HUES48 (cell line): ENCODE measurements at regions not wholly inside any gene's neighbourhood (a gene's known extent, or its start where the extent isn't known, plus 50 kb on each side); places are given as distances from the start of the nearest gene placed in this dataset.

Experiments
- H3K27ac ChIP-seq: one replicate; pipeline ENCODE4 v1.7.0; 2013; ENCODE audit warnings: low read depth, low read length, inconsistent platforms
- H3K27me3 ChIP-seq: 2 replicates; pipeline ENCODE4 v1.6.1; 2013; ENCODE audit warnings: mild to moderate bottlenecking, low read length; ENCODE audit not compliant: control insufficient read depth, insufficient read depth
- H3K36me3 ChIP-seq: 2 replicates; pipeline ENCODE4 v1.6.1; 2013; ENCODE audit warnings: low read length; ENCODE audit not compliant: control insufficient read depth, insufficient read depth
- H3K4me1 ChIP-seq: 2 replicates; pipeline ENCODE4 v1.6.1; 2013; ENCODE audit warnings: mild to moderate bottlenecking, low read length; ENCODE audit not compliant: control insufficient read depth, insufficient read depth
- H3K4me3 ChIP-seq: 2 replicates; pipeline ENCODE4 v1.5.1; 2013; ENCODE audit warnings: mild to moderate bottlenecking, low read depth, low read length
- H3K9ac ChIP-seq: 2 replicates; pipeline ENCODE4 v1.6.1; 2013; ENCODE audit warnings: mild to moderate bottlenecking, low read depth, low read length, moderate library complexity
- H3K9me3 ChIP-seq: 2 replicates; pipeline ENCODE4 v1.6.1; 2013; ENCODE audit warnings: low read length; ENCODE audit not compliant: control insufficient read depth, insufficient read depth

DNA sequence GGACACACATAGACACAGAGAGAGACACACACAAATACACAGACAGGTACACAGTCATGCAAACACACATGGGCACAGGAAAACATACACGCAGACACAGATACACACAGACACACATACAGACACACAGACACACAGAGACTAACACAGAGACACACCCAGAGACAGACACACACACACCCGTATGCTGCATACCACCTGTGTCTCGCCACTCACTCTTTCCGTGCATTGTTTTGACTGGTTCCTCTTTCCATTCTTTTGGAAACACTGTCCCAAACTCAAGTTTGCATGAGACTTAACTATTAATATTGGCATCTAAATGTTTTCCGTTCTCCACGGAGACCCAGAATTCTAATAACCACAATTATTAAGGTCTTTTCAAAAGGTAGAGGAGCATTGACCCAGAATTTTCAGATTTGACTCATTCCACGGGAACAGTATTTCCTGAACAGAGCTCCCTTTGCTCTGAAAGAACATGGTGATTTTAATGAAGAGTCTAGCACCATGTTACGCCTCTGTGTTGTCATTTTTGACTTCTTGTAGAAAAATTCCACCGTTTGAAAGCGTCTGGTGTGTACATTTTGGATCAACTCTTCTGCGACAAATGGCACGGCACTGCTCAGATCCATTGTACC lies 141.2 kb upstream of the RNF32 start:
- Histone ChIP-seq H3K9me3 (no peaks in the 10 kb centered on the region), H3K27ac (no peak overlapping the region), H3K4me3 (no peak overlapping the region), H3K4me1 (no peaks in the 10 kb centered on the region), H3K27me3 (no peaks in the 10 kb centered on the region), H3K9ac (no peak overlapping the region), H3K36me3 (no peaks in the 10 kb centered on the region)

DNA sequence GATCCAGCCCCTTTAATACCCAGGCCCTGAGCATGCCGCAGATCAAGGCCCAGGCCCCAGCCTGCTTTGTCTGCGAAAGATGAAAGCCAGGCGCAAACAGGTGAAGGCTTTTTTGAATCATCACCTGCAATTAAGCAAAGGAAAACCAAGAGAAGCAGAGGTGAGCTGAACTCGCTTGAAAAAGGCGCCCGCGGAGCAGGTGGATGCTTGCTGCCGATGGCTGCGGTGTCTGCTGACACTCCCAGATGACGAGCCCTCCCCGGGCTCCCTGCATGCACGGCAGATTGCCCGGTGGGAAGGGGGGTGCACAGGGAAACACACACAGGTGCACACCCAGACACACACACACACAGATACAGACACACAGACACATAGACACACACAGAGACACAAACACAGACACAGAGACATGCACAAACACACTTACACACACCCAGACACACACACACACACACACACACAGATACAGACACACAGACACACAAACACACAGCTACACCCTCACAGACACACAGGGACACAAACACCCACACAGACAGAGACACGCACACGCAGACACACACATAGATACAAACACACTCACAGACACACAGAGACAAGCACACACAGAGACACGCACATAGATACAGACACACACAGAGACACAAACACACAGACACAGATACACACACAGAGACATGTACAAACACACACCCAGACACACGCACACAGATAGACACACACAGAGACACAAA lies 142.6 kb upstream of the RNF32 start:
- no peaks in the 10 kb centered on the region for H3K27me3 ChIP-seq
- no peak overlapping the region for H3K27ac ChIP-seq
- no peaks in the 10 kb centered on the region for H3K4me1 ChIP-seq
- H3K9ac ChIP-seq: no peak overlapping the region
- no peaks in the 10 kb centered on the region for H3K36me3 ChIP-seq
- H3K9me3 ChIP-seq: no peaks in the 10 kb centered on the region
- no peak overlapping the region for H3K4me3 ChIP-seq

DNA sequence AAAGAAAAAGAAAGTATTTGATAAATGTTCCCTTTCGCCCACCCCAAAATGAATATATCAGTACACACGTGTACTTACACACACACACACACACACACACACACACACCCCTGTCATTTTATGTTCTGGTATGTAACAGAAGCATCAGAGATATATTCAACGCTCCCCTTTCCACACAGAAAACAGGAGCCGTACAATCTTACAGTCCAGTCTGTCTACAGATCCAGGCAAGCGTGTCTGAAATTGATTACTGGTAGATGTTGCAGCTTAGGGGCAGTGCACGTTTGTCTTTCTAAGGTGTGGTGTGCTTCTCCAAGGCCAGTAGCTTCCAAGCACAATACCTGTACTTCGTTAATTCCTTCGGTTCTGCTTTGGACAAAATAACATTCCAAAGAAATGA lies 143.7 kb upstream of the RNF32 start:
- Histone ChIP-seq H3K4me3 (no peak overlapping the region), H3K9ac (no peak overlapping the region), H3K27ac (no peak overlapping the region), H3K9me3 (no peaks in the 10 kb centered on the region), H3K27me3 (no peaks in the 10 kb centered on the region), H3K4me1 (no peaks in the 10 kb centered on the region), H3K36me3 (no peaks in the 10 kb centered on the region)

DNA sequence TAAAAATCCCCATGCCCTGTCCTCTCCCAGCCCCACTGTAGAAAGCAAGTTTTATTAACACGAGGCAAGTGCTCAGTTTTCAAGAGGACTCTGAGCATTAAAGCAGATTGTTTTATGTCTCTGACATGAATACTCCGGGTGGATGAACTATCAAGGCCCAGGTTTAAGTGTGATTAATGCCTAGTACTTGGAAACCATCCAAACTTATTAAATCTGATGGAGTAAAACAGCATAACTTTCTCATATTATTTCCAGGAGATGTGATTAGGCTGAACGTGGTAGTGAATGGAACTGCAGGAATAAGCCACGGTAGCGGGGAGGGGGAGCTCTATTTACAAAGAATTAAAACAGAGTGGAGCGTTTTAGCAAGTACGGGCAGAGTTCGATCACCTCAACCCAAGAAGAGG lies 144.2 kb upstream of the RNF32 start:
- H3K36me3 ChIP-seq: no peaks in the 10 kb centered on the region
- H3K27ac ChIP-seq: no peak overlapping the region
- no peak overlapping the region for H3K9ac ChIP-seq
- no peaks in the 10 kb centered on the region for H3K4me1 ChIP-seq
- no peaks in the 10 kb centered on the region for H3K9me3 ChIP-seq
- H3K27me3 ChIP-seq: no peaks in the 10 kb centered on the region
- no peak overlapping the region for H3K4me3 ChIP-seq

DNA sequence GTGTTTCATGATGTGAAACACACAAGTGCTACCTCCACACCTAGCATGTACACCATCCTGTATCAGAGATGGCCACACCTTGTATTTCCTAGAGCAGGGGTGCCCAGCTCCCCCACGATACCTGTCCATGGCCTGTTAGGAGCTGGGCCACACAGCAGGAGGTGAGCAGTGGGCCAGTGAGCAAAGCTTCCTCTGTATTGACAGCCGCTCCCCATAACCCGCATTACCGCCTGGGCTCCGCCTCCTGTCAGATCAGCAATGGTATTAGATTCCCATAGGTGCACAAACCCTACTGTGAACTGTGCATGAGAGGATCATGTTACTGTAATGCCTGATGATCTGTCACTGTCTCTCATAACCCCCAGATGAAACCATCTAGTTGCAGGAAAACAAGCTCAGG lies 145.6 kb upstream of the RNF32 start:
- Histone ChIP-seq H3K36me3 (no peaks in the 10 kb centered on the region), H3K9me3 (no peaks in the 10 kb centered on the region), H3K27ac (no peak overlapping the region), H3K27me3 (no peaks in the 10 kb centered on the region), H3K4me3 (no peak overlapping the region), H3K9ac (no peak overlapping the region), H3K4me1 (no peaks in the 10 kb centered on the region)

DNA sequence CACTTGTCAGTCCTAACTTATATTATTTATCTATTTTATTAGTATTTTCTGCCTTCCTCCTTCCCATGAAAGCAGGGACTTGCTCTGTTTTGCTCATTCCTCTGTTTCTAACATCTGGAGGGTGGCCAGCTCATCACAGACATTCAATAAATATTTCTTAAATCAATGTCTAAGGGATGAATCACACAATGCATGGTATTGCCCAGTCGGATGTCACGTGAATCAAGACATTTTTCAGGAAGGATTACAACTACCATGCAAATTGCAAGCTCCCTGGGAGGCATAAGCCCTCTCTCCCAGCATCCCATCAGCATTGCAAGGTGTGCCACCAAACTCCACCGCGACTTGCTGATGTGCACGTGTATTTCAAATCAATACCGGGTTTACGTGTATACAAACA lies 146.6 kb upstream of the RNF32 start:
- H3K9me3 ChIP-seq: no peaks in the 10 kb centered on the region
- H3K36me3 ChIP-seq: no peaks in the 10 kb centered on the region
- H3K27ac ChIP-seq: no peak overlapping the region
- H3K9ac ChIP-seq: no peak overlapping the region
- no peak overlapping the region for H3K4me3 ChIP-seq
- no peaks in the 10 kb centered on the region for H3K27me3 ChIP-seq
- H3K4me1 ChIP-seq: no peaks in the 10 kb centered on the region

DNA sequence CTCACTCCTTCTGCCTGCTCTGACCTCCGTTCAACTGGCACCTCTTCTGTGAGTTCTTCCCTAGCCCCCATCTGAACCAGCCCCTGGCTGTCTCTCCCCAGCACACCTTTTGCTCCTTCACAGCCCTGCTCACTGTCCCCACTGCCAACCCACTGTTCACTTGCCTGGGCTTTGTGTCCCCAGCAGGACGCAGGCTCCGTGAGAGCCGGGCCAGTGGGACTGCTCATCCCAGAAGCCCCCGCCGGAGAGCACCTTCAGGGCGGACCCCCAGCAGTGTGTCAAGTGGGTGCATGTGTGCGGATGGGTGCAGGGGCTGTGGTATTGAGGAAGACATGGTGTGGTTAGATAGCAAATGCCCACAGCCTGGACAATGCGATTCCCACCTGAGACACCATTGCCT lies 148.4 kb upstream of the RNF32 start:
- H3K9me3 ChIP-seq: no peaks in the 10 kb centered on the region
- H3K27me3 ChIP-seq: no peaks in the 10 kb centered on the region
- H3K27ac ChIP-seq: no peak overlapping the region
- H3K4me3 ChIP-seq: no peak overlapping the region
- H3K4me1 ChIP-seq: no peaks in the 10 kb centered on the region
- no peak overlapping the region for H3K9ac ChIP-seq
- no peaks in the 10 kb centered on the region for H3K36me3 ChIP-seq

DNA sequence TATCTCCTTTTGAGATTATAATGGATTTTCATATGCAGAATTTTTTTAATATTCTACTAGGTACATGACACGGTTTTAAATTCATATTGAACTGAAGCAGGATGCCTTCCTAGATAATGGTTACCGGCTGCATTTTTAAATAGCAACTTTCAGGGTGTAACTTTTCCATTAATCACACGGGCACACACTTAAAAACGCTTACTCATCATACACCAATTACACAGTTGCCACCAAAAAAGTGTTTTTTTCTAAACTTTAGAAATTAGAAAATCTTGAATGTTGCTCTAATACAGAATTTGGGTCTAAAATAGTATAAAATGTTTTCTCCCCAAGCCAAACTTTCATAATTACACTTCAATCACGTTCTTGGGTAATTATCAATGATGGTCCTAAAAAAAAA lies 149.1 kb upstream of the RNF32 start:
- H3K9me3 ChIP-seq: no peaks in the 10 kb centered on the region
- H3K4me3 ChIP-seq: no peak overlapping the region
- H3K27me3 ChIP-seq: no peaks in the 10 kb centered on the region
- no peak overlapping the region for H3K9ac ChIP-seq
- H3K4me1 ChIP-seq: no peaks in the 10 kb centered on the region
- no peak overlapping the region for H3K27ac ChIP-seq
- H3K36me3 ChIP-seq: no peaks in the 10 kb centered on the region

DNA sequence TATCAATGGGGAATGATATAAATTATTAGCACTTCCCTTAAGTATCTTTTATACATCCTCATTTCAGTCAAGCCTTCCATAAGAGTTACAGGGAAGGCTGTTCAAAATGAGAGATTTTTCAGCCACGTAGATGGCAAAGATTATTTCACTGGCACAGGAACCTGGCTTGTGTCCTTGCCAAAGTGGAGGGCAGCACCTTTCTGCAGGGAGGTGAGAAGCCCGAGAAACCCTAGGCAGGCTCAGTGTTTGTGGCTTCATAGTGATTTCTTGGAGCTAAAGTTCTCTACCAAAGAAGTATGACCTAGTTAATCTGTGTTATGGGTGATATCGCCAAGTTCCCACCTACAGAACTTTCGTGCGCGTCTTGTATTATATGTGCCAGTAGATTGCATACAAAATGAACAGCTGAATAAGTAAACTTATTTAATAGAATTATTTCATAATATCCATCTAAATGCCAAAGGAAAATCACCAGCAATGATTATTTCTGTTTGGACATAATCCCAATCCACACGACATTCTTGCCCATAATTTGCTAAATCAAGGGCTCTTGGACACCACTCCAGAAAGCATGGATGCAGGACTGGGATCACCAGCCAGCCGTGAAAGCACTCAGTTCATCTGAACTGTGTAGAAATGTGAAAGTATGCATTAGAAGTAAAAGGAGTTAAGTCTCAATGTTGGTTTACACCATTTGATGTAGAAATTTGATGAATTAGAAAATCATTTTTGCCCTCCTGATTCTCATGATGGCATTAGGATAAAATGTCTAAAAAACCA lies 150.4 kb upstream of the RNF32 start:
- no peaks in the 10 kb centered on the region for H3K27me3 ChIP-seq
- H3K4me3 ChIP-seq: no peak overlapping the region
- H3K27ac ChIP-seq: no peak overlapping the region
- no peaks in the 10 kb centered on the region for H3K4me1 ChIP-seq
- H3K36me3 ChIP-seq: no peaks in the 10 kb centered on the region
- no peak overlapping the region for H3K9ac ChIP-seq
- H3K9me3 ChIP-seq: no peaks in the 10 kb centered on the region

DNA sequence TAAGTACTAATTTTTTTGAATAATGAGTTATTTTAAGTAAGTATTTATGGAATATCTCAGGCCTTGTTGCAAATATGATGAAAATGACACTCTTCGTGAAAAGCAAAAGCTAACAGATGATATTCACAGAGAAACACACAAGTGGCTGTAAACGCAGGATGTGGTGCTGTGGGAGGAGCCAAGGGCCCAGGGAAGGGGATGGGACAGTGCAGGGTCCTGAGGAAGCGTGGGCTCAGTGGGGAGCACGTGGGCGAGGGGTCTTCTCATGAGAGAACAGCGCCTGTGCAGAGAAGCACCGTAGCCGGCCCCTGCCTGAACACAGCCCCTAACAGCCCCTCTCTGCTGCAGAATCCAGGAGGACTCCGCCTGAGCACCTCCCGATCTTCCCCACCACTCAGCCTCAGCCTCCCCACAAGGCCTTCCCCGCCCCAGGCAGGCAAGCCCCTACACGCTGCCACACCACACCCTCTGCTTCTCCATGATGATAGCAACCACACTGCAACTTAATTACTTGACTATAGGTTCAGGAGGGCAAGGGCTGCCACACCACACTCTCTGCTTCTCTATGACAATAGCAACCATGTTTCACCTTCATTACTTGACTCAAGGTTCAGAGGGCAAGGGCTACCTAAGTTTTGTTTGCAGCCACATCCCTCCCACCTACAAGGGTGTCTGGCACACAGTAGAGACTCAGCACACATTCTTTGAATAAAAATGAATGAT lies 152.6 kb upstream of the RNF32 start:
- no peaks in the 10 kb centered on the region for H3K27me3 ChIP-seq
- H3K9ac ChIP-seq: no peak overlapping the region
- H3K4me3 ChIP-seq: no peak overlapping the region

DNA sequence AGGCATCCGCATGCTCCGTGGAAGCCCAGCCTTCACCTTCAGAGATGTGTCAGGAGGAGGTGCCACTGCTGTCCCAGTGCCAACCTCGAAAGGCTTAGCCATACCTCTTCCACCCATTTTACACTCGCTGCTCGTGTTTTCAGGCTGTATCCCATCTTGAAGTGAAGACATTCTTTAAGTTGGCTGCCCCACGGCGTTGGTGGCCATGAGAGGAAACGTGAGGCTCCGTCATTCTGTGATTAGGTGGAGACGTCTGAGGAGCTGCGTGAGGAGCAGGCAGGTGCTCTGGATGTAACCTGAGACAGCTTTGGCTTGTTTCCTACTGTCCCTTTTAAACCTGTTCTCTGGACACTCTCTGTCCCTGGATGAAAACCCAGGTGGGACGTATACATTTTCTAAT lies 159.9 kb upstream of the RNF32 start:
- Histone ChIP-seq H3K9me3 (no peaks in the 10 kb centered on the region), H3K27me3 (no peaks in the 10 kb centered on the region)

More for the DNA sequence above, 152.6 kb upstream of the RNF32 start:
- Histone ChIP-seq H3K9me3 (no peaks in the 10 kb centered on the region), H3K4me1 (no peaks in the 10 kb centered on the region), H3K36me3 (no peaks in the 10 kb centered on the region), H3K27ac (no peak overlapping the region)

More for the DNA sequence above, 159.9 kb upstream of the RNF32 start:
- Histone ChIP-seq H3K36me3 (no peaks in the 10 kb centered on the region), H3K4me1 (no peaks in the 10 kb centered on the region), H3K9ac (no peak overlapping the region), H3K27ac (no peak overlapping the region), H3K4me3 (no peak overlapping the region)
